GM21619 (cell line): ENCODE measurements at regions not wholly inside any gene's neighbourhood (a gene's known extent, or its start where the extent isn't known, plus 50 kb on each side); places are given as distances from the start of the nearest gene placed in this dataset.

Experiments
- ATAC-seq: cut with Tn5 transposase; IDR thresholded peaks from one replicate; pipeline ENCODE4 v1.9.1; 2021; ENCODE audit not compliant: unreplicated experiment

DNA sequence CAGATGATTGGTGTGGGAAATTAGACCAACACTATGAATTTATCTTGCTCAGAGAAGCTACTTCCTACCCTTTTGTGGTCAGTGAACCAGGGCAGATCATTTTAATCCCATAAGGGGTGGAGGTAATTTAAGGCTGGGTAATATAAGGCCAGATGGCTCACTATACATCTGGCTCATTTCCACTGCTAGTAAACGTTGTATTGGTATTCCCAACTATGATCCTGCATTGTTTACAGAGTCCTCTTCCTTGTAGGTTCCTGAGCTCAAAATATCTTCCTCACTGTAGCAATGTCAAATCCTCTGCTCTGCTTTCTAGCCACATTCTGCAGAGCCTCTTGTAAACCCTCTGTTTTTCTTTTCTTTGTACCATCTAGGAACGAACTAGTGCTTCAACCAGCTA lies 93.0 kb upstream of the MGAT4C start:
- ATAC-seq: no peak

DNA sequence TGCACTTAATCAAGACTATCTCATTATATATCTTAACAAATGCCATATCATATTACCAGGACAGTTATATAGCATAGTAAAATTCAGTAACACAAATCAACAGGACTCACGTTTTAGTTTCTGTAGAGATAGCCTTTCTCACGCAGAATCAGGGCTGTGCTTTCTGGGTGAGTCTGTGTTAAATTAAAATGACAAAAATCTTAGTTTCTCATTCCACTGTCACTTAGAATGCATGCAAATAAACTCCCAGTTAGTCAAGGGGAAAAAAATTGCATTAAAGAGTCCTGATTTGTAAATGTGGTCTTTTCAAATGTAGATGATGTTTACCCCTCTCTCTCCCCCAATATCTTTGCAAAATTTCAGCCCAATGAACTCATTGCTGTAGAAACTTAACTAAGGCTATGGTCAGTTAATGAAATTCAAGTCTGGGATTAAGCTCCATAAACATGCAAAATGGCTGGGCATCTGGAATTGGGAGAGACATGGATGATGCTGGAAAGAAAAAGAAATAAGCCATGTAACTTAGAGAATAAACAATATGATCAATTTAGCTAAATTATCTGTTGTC lies 77.8 kb upstream of the MGAT4C start:
- no peak for ATAC-seq

DNA sequence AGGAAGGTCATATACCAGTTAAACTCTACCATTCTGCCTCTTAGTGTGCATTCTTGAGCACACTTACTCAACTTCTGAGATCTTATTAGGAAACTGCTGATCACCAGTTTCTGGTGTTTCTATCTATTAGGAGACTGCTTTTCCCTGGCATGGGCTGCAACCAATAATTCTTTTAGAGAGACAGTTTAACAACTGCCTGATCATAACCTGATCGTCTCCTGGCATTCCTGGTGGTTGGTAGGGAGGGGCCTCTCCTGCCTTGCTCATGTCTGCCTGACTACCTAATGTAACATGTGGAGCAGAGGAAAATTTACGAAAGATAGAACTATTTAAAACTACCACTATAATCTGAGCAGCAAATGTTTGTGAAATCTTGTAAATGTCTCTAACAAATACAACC lies 75.3 kb upstream of the MGAT4C start:
- ATAC-seq: no peak

DNA sequence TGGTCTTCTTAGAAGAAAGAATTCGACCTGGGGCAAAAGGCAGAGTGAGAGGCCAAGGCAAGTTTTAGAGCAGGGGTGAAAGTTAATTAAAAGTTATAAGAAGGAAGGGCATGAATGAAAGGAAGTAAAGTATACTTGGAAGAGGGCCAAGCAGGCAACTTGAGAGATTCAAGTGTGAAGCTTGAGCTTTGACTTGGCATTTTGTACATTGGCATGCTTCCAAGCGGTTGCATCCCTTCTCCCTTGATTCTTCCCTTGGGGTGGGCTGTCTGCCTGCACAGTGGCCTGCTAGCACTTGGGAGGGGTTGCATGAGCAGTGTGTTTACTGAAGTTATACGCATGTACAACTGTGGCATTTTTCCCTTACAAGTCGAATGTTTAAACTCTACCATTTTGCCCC lies 74.8 kb upstream of the MGAT4C start:
- ATAC-seq: no peak

DNA sequence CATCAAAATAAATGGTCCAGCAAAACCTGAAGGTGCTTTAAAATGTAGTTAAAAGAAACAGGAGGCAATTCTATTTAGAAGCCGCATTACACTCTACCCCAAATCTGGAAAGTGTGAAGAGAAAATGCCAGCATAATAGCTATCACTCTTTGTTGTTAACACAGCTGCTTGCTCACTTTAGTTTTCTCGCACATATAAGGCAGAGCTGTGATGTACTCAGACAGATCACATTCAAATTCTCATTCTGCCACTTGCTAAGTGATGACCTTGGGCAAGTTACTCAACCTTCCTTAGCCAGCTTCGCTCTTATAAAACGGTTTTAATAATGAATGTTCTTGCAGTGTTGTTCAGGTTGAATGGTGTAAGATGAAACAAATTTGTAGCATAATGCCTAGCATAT lies 56.0 kb upstream of the MGAT4C start:
- ATAC-seq: no peak
